ENCODE measurements at regions not wholly inside any gene's neighbourhood (a gene's known extent, or its start where the extent isn't known, plus 50 kb on each side); places are given as distances from the start of the nearest gene placed in this dataset.
"Not testable (repeated sequence)": the region's sequence is repeated elsewhere in the genome, so short reads cannot be mapped to it uniquely, and the experiment has no call there.

- Mint-ChIP-seq H3K9me3 (ENCODE audit: unreplicated experiment) (peaks cover 5% of the 10 kb centered on the region), H3K27ac (ENCODE audit: unreplicated experiment) (no peak overlapping the region), H3K36me3 (ENCODE audit: unreplicated experiment) (peaks cover 12% of the 10 kb centered on the region), H3K27me3 (ENCODE audit: unreplicated experiment) (no peaks in the 10 kb centered on the region), H3K4me1 (ENCODE audit: low read depth, unreplicated experiment) (peaks cover 4% of the 10 kb centered on the region), H3K4me3 (ENCODE audit: unreplicated experiment) (no peak overlapping the region)
- no peak for DNase-seq
- TF ChIP-seq CTCF (IDR thresholded peaks at IDR 0.05; ENCODE audit: partially characterized antibody, unreplicated experiment), result no peak
Observed at GRCh38 chr9:81317223-81317622, 372.1 kb downstream of the TLE1 start.

GRCh38 chr9:81314490-81314889 lies 374.9 kb downstream of the TLE1 start:
- Mint-ChIP-seq H3K36me3 (ENCODE audit: unreplicated experiment) (peaks cover 8% of the 10 kb centered on the region), H3K4me1 (ENCODE audit: low read depth, unreplicated experiment) (peaks cover 7% of the 10 kb centered on the region), H3K9me3 (ENCODE audit: unreplicated experiment) (peaks cover 3% of the 10 kb centered on the region), H3K27ac (ENCODE audit: unreplicated experiment) (no peak overlapping the region), H3K4me3 (ENCODE audit: unreplicated experiment) (no peak overlapping the region), H3K27me3 (ENCODE audit: unreplicated experiment) (no peaks in the 10 kb centered on the region)
- no peak for DNase-seq
- TF ChIP-seq CTCF (IDR thresholded peaks at IDR 0.05; ENCODE audit: partially characterized antibody, unreplicated experiment), result no peak

GRCh38 chr9:81313877-81314276 lies 375.5 kb downstream of the TLE1 start:
- no peak for DNase-seq
- no peaks in the 10 kb centered on the region for H3K27me3 Mint-ChIP-seq (ENCODE audit: unreplicated experiment)
- H3K4me1 Mint-ChIP-seq (ENCODE audit: low read depth, unreplicated experiment), result peaks cover 7% of the 10 kb centered on the region
- H3K27ac Mint-ChIP-seq (ENCODE audit: unreplicated experiment), result no peak overlapping the region
- H3K4me3 Mint-ChIP-seq (ENCODE audit: unreplicated experiment), result no peak overlapping the region
- peaks cover 8% of the 10 kb centered on the region for H3K36me3 Mint-ChIP-seq (ENCODE audit: unreplicated experiment)
- peaks cover 3% of the 10 kb centered on the region for H3K9me3 Mint-ChIP-seq (ENCODE audit: unreplicated experiment)
- TF ChIP-seq CTCF (IDR thresholded peaks at IDR 0.05; ENCODE audit: partially characterized antibody, unreplicated experiment), result no peak

GRCh38 chr9:81312346-81312745 lies 377.0 kb downstream of the TLE1 start:
- no peaks in the 10 kb centered on the region for H3K27me3 Mint-ChIP-seq (ENCODE audit: unreplicated experiment)
- no peak for TF ChIP-seq CTCF (IDR thresholded peaks at IDR 0.05; ENCODE audit: partially characterized antibody, unreplicated experiment)

GRCh38 chr9:81308404-81308803 lies 380.9 kb downstream of the TLE1 start:
- no peak overlapping the region for H3K27ac Mint-ChIP-seq (ENCODE audit: unreplicated experiment)
- no peaks in the 10 kb centered on the region for H3K36me3 Mint-ChIP-seq (ENCODE audit: unreplicated experiment)
- H3K9me3 Mint-ChIP-seq (ENCODE audit: unreplicated experiment), result no peaks in the 10 kb centered on the region
- peaks cover 7% of the 10 kb centered on the region for H3K4me1 Mint-ChIP-seq (ENCODE audit: low read depth, unreplicated experiment)
- no peaks in the 10 kb centered on the region for H3K27me3 Mint-ChIP-seq (ENCODE audit: unreplicated experiment)
- no peak for TF ChIP-seq CTCF (IDR thresholded peaks at IDR 0.05; ENCODE audit: partially characterized antibody, unreplicated experiment)
- DNase-seq, result no peak
- H3K4me3 Mint-ChIP-seq (ENCODE audit: unreplicated experiment), result no peak overlapping the region

More at GRCh38 chr9:81312346-81312745, 377.0 kb downstream of the TLE1 start:
- no peak overlapping the region for H3K4me3 Mint-ChIP-seq (ENCODE audit: unreplicated experiment)
- peaks cover 7% of the 10 kb centered on the region for H3K4me1 Mint-ChIP-seq (ENCODE audit: low read depth, unreplicated experiment)
- H3K9me3 Mint-ChIP-seq (ENCODE audit: unreplicated experiment), result peaks cover 3% of the 10 kb centered on the region
- H3K27ac Mint-ChIP-seq (ENCODE audit: unreplicated experiment), result no peak overlapping the region
- peaks cover under 1% of the 10 kb centered on the region for H3K36me3 Mint-ChIP-seq (ENCODE audit: unreplicated experiment)
- DNase-seq, result no peak

- H3K36me3 Mint-ChIP-seq (ENCODE audit: unreplicated experiment); H3K4me3 Mint-ChIP-seq (ENCODE audit: unreplicated experiment); H3K27me3 Mint-ChIP-seq (ENCODE audit: unreplicated experiment); H3K9me3 Mint-ChIP-seq (ENCODE audit: unreplicated experiment); H3K4me1 Mint-ChIP-seq (ENCODE audit: low read depth, unreplicated experiment); H3K27ac Mint-ChIP-seq (ENCODE audit: unreplicated experiment); DNase-seq: not testable (repeated sequence)
Observed at GRCh38 chr9:81307791-81308190, 381.6 kb downstream of the TLE1 start.
